Loucy (cell line): ENCODE measurements at regions not wholly inside any gene's neighbourhood (a gene's known extent, or its start where the extent isn't known, plus 50 kb on each side); places are given as distances from the start of the nearest gene placed in this dataset.

Experiments used
- H2AFZ ChIP-seq: fragments of 200-600 bp; sonication (generic); 2 replicates; pipeline ENCODE4 v1.6.0; 2016; ENCODE audit warnings: antibody characterized with exemption, mild to moderate bottlenecking, low read length, moderate library complexity
- H3F3A ChIP-seq: fragments of 200-600 bp; 2 replicates; pipeline ENCODE4 v1.6.0; 2016; ENCODE audit warnings: antibody characterized with exemption, low read depth, mild to moderate bottlenecking
- H3K27me3 ChIP-seq: fragments of 200-600 bp; sonication (generic); 2 replicates; pipeline ENCODE4 v1.6.1; 2014; ENCODE audit warnings: low read length, mild to moderate bottlenecking; ENCODE audit not compliant: insufficient read depth, poor library complexity, severe bottlenecking
- H3K36me3 ChIP-seq: fragments of 200-600 bp; sonication (generic); 2 replicates; pipeline ENCODE4 v1.6.1; 2016; ENCODE audit warnings: low read length; ENCODE audit not compliant: insufficient read depth
- H3K4me1 ChIP-seq: fragments of 200-600 bp; sonication (generic); 2 replicates; pipeline ENCODE4 v1.5.1; 2014; ENCODE audit warnings: low read length, mild to moderate bottlenecking; ENCODE audit not compliant: insufficient read depth, poor library complexity, severe bottlenecking
- H3K4me2 ChIP-seq: fragments of 200-600 bp; sonication (generic); 2 replicates; pipeline ENCODE4 v1.6.0; 2014; ENCODE audit warnings: antibody characterized with exemption, low read length, low read depth, mild to moderate bottlenecking; ENCODE audit not compliant: poor library complexity, severe bottlenecking
- H3K4me3 ChIP-seq: fragments of 200-600 bp; sonication (generic); 2 replicates; pipeline ENCODE4 v1.5.1; 2014; ENCODE audit warnings: low read length, mild to moderate bottlenecking, mixed read lengths; ENCODE audit not compliant: poor library complexity, severe bottlenecking
- H3K79me2 ChIP-seq: fragments of 200-600 bp; sonication (generic); 2 replicates; pipeline ENCODE4 v1.6.1; 2014; ENCODE audit warnings: low read length; ENCODE audit not compliant: insufficient read depth
- H3K9ac ChIP-seq: fragments of 200-600 bp; sonication (generic); 2 replicates; pipeline ENCODE4 v1.6.0; 2014; ENCODE audit warnings: mild to moderate bottlenecking, low read depth, low read length, moderate library complexity; ENCODE audit not compliant: poor library complexity, severe bottlenecking
- H3K9me2 ChIP-seq: fragments of 200-600 bp; sonication (generic); replicated peaks from 2 replicates; pipeline ENCODE4 v1.6.1; 2016; ENCODE audit warnings: low read depth, low read length, mixed read lengths
- H3K9me3 ChIP-seq: fragments of 200-600 bp; sonication (generic); 2 replicates; pipeline ENCODE4 v1.6.1; 2014; ENCODE audit warnings: mild to moderate bottlenecking, antibody characterized with exemption, low read length, low read depth; ENCODE audit not compliant: insufficient read depth
- H4K20me1 ChIP-seq: fragments of 200-600 bp; sonication (generic); 2 replicates; pipeline ENCODE4 v1.6.0; 2014; ENCODE audit warnings: antibody characterized with exemption, low read length, mild to moderate bottlenecking; ENCODE audit not compliant: insufficient read depth, poor library complexity, severe bottlenecking
- EZH2phosphoT487 ChIP-seq: fragments of 200-600 bp; IDR thresholded peaks from 2 replicates; pipeline ENCODE4 v1.6.1; 2018; ENCODE audit warnings: antibody characterized with exemption, mild to moderate bottlenecking, moderate library complexity, borderline replicate concordance
- TF ChIP-seq, protein P1 (sequence below): fragments of 200-600 bp; sonication (generic); conservative IDR thresholded peaks from 2 replicates; pipeline ENCODE4 v1.5.1; 2014; ENCODE audit warnings: mild to moderate bottlenecking, antibody characterized with exemption, low read length

GRCh38 chr5:53389093-53389492, 91.3 kb upstream of the FST start:
- no peaks in the 10 kb centered on the region for H4K20me1 ChIP-seq
- peaks cover 6% of the 10 kb centered on the region for H3K27me3 ChIP-seq
- no peak overlapping the region for H2AFZ ChIP-seq
- H3K4me3 ChIP-seq: no peak overlapping the region
- no peaks in the 10 kb centered on the region for H3F3A ChIP-seq
- no peak overlapping the region for H3K9ac ChIP-seq
- peaks cover 6% of the 10 kb centered on the region; the same call in 1 of the 2 replicates for H3K9me3 ChIP-seq
- H3K79me2 ChIP-seq: no peaks in the 10 kb centered on the region
- H3K9me2 ChIP-seq: no peaks in the 10 kb centered on the region
- no peak overlapping the region for H3K4me2 ChIP-seq
- no peak for TF ChIP-seq EZH2phosphoT487
- TF ChIP-seq, protein P1, sequence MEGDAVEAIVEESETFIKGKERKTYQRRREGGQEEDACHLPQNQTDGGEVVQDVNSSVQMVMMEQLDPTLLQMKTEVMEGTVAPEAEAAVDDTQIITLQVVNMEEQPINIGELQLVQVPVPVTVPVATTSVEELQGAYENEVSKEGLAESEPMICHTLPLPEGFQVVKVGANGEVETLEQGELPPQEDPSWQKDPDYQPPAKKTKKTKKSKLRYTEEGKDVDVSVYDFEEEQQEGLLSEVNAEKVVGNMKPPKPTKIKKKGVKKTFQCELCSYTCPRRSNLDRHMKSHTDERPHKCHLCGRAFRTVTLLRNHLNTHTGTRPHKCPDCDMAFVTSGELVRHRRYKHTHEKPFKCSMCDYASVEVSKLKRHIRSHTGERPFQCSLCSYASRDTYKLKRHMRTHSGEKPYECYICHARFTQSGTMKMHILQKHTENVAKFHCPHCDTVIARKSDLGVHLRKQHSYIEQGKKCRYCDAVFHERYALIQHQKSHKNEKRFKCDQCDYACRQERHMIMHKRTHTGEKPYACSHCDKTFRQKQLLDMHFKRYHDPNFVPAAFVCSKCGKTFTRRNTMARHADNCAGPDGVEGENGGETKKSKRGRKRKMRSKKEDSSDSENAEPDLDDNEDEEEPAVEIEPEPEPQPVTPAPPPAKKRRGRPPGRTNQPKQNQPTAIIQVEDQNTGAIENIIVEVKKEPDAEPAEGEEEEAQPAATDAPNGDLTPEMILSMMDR: no peak
- no peaks in the 10 kb centered on the region for H3K4me1 ChIP-seq
- H3K36me3 ChIP-seq: no peaks in the 10 kb centered on the region

- Histone ChIP-seq H3K79me2 (no peaks in the 10 kb centered on the region), H3K9me2 (no peaks in the 10 kb centered on the region), H4K20me1 (no peaks in the 10 kb centered on the region), H3K27me3 (peaks cover 6% of the 10 kb centered on the region), H3F3A (no peaks in the 10 kb centered on the region), H3K9me3 (peaks cover 6% of the 10 kb centered on the region; the same call in 1 of the 2 replicates), H2AFZ (no peak overlapping the region), H3K36me3 (no peaks in the 10 kb centered on the region), H3K4me2 (no peak overlapping the region), H3K4me3 (no peak overlapping the region), H3K4me1 (no peaks in the 10 kb centered on the region), H3K9ac (no peak overlapping the region)
- TF ChIP-seq EZH2phosphoT487: no peak
- TF ChIP-seq, protein P1: no peak
Measured at GRCh38 chr5:53392073-53392472, 88.4 kb upstream of the FST start.

DNA sequence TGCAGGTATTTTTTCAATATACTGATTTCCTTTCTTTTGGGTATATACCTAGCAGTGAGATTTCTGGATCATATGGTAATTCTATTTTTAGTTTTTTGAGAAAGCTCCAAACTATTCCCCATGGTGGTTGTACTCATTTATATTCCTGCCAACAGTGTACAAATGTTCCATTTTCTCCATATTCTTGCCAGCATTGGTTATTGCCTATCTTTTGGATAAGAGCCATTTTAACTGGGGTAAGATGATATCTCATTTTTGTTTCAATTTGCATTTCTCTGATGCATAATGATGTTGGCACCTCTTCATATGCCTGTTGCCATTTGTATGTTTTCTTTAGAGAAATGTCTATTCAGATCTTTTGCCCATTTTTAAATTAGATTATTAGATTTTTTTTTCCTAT, 85.6 kb upstream of the FST start:
- Histone ChIP-seq H3K36me3 (no peaks in the 10 kb centered on the region), H3K4me2 (no peak overlapping the region)
- TF ChIP-seq, protein P1: no peak
- TF ChIP-seq EZH2phosphoT487: no peak

More for the DNA sequence above, 85.6 kb upstream of the FST start:
- Histone ChIP-seq H3K4me3 (no peak overlapping the region), H3K27me3 (no peaks in the 10 kb centered on the region), H2AFZ (no peak overlapping the region), H3F3A (no peaks in the 10 kb centered on the region), H3K9me2 (no peaks in the 10 kb centered on the region), H3K4me1 (no peaks in the 10 kb centered on the region), H3K9me3 (no peaks in the 10 kb centered on the region), H3K9ac (no peak overlapping the region), H4K20me1 (no peaks in the 10 kb centered on the region), H3K79me2 (no peaks in the 10 kb centered on the region)
